AG04449 (cell line): ENCODE measurements at regions not wholly inside any gene's neighbourhood (a gene's known extent, or its start where the extent isn't known, plus 50 kb on each side); places are given as distances from the start of the nearest gene placed in this dataset.

Experiments
- CTCF ChIA-PET: fragments of 350-600 bp; formaldehyde crosslinking; extraction: SDS; loops from one replicate; lab custom pipeline; 2021; ENCODE audit warnings: antibody characterized with exemption; lab: Yijun Ruan, JAX
- POLR2A ChIA-PET: fragments of 400-600, 350-600 bp; formaldehyde crosslinking; extraction: SDS; loops from one replicate; lab custom pipeline; 2020; ENCODE audit warnings: antibody characterized with exemption, inconsistent platforms; lab: Yijun Ruan, JAX
- DNase-seq: peaks from one replicate; pipeline ENCODE4 v3.0.0-alpha.2; 2010; ENCODE audit warnings: low read depth, low spot score
- H3K4me3 ChIP-seq: 2 replicates; pipeline ENCODE4 v1.5.1; 2011; ENCODE audit warnings: low read depth, mild to moderate bottlenecking, control low read depth, low read length
- TF ChIP-seq, protein P1 (sequence below): IDR thresholded peaks from one replicate; pipeline ENCODE4 v1.5.1; 2011; ENCODE audit warnings: mild to moderate bottlenecking, moderate library complexity, low read length, control low read depth, inconsistent platforms; ENCODE audit not compliant: insufficient read depth; ENCODE audit errors: missing control alignments

DNA sequence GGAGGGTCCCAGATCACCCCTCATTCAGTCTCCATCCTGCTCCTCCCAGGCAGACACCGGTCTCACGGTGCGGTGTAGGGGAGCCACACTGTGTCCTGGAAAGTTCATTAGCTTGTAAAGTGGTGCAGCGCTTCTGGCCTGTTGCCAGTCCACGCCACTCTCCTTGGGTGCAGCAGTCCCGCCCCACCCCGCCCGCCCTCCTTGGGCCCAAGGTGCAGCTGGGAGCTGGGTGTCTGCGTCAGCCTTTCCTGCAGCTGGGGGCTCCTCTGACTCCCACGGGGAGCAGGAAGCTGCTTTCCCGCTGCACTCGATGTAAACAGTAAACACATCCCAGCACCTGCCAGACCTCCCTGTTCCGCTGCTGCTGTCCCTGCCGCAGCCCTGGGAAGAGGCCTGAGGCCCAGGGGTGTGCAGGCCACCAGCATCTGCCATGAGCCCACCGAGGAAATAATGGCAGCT, 53.8 kb upstream of the ASB18 start:
- ChIA-PET CTCF (interaction anchor here (1.1 kb wide), 1 partner anchor 35 kb away, joined by 4 read pairs; no protein-coding TSS in a partner anchor), POLR2A (no interaction called here)
- no peak overlapping the region for H3K4me3 ChIP-seq
- no peak for DNase-seq
- TF ChIP-seq, protein P1, sequence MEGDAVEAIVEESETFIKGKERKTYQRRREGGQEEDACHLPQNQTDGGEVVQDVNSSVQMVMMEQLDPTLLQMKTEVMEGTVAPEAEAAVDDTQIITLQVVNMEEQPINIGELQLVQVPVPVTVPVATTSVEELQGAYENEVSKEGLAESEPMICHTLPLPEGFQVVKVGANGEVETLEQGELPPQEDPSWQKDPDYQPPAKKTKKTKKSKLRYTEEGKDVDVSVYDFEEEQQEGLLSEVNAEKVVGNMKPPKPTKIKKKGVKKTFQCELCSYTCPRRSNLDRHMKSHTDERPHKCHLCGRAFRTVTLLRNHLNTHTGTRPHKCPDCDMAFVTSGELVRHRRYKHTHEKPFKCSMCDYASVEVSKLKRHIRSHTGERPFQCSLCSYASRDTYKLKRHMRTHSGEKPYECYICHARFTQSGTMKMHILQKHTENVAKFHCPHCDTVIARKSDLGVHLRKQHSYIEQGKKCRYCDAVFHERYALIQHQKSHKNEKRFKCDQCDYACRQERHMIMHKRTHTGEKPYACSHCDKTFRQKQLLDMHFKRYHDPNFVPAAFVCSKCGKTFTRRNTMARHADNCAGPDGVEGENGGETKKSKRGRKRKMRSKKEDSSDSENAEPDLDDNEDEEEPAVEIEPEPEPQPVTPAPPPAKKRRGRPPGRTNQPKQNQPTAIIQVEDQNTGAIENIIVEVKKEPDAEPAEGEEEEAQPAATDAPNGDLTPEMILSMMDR: no peak

DNA sequence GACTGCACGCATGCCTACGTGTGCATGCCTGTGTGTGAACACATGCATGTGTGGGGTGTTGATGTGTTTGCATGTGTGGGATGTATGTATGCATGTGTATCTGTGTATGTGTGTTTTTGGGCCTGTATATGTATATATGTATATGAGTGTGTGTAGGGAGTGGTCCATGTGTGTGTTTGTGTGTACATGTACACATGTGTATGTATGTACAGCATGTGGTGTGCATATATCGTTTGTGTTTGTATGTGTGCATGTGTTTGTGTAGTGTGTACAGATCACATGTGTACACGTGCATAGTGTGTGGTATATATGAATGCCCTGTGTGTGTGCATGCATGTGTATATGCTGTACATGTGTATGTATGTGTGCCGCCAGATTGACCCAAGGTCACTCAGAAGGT, 54.2 kb upstream of the ASB18 start:
- ChIA-PET CTCF (interaction anchor here (1.1 kb wide), 1 partner anchor 34 kb away, joined by 4 read pairs; no protein-coding TSS in a partner anchor), POLR2A (no interaction called here)
- TF ChIP-seq, protein P1: no peak
- H3K4me3 ChIP-seq: no peak overlapping the region
- no peak for DNase-seq

DNA sequence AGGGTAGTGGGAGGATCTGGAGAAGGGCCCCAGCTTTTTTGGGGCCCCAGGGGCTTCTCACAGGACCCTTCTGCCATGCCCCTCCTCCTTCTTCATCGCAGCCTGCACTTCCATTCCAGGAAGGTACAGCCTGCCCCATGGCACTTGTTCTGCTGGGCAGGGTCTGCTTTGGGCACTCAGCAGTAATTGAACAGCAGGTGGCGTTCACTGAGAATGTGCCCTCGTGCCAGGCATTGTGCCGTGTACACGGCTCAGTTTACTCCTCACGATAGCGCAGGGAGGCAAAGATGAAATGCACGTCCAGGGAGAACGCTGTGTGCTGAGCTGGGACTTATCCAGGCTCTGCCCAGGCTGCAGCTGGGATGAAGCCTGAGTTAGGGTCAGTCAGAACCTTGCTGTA, 54.8 kb upstream of the ASB18 start:
- ChIA-PET POLR2A (no interaction called here), CTCF (interaction anchor here (0.9 kb wide), 1 partner anchor 8 kb away, joined by 3 read pairs; no protein-coding TSS in a partner anchor)
- TF ChIP-seq, protein P1: no peak
- no peak for DNase-seq
- H3K4me3 ChIP-seq: no peak overlapping the region

DNA sequence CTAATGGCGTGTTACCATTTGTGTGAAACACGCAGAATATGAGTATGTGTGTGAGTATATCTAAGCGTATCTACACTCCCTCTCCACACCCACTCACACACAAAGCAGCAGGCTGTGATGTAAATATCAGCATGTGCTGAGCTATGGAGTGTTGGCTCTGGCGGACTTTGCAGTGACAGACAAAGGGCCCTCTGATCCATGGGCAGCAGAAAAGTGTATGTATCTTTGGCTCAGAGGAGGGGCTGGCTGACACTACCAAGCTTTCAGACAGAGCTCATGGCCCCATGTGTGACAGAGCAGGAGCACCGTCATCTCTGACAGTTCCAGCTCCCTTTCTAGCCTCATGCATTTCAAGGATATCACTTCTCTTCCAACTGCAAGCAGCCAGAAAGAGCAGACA, 57.2 kb upstream of the ASB18 start:
- DNase-seq: no peak
- no peak overlapping the region for H3K4me3 ChIP-seq
- ChIA-PET CTCF (no interaction called here), POLR2A (no interaction called here)
- TF ChIP-seq, protein P1: no peak

DNA sequence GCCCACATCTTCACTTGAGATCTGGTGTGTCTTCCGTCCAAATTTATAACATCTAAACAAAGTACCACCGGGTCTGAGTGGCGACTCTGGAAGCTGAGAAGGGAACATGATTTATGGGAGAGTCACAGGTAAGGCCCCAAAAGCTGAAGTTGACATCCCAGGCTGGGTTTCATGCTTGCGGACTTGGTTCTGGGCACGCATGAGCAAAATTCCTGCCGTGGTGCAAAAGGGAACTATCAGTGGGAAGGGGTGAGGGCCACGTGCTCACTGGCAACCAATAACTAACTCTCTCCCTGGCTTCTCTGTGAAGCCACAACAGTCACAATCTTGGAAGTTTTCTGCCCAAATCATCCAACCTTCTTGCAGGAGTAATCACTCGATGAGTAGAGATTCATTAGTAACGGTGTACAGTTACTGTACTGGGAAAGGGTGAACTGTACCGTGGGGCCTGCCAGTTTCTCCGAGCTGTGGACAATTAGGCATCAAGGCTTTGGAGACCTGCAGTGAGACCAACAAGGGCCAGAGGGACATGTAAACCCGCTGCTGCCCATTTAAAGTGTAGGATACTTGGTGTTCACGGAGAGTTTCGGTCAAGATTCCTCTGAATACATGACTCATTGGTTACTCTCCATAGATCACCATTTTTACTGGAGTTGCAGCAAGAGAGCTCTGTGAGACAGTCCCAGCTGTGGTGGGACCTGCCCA, 69.4 kb upstream of the ASB18 start:
- no peak overlapping the region for H3K4me3 ChIP-seq
- TF ChIP-seq, protein P1: no peak
- no peak for DNase-seq
- POLR2A ChIA-PET: no interaction called here
- CTCF ChIA-PET: no interaction called here

DNA sequence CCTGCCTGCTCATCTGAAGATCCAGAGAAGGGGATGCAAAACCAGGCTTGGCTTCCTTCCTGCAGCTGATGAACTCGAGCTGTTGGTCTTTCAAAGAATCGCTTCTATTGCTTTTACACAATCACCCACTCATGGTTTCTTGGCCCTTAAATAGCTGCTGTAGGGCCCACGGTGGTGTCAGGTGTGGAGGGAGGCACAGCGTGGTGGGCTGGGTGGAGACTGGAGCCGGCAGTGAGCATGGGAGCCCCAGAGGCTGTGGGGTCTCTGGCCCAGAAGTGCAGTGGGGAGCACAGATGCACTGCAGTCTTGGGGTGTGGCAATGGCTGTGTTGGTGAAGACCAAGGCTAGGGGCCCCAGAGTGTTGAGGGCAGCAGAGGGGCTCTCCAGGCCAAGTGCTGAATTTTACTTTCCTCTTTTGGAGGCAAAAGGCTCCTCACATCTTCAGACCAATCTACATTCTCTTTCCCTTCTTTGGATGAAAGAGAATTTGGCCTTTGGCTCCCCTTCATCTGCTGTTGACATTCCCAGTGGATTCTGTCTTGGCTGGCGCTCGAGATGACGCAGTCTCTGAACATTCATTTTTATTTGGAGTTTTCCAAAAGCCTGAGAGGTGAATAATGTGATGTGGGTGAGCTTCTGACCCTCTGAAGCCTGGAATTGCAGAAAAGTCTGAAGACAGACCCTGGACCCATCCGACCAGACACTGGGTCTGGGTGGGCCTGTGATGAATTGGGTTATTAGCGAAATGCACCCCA, 70.1 kb upstream of the ASB18 start:
- CTCF ChIA-PET: interaction anchor here (1.9 kb wide), 1 partner anchor 19 kb away, joined by 10 read pairs; no protein-coding TSS in a partner anchor
- POLR2A ChIA-PET: no interaction called here
- DNase-seq: no peak
- TF ChIP-seq, protein P1: no peak
- H3K4me3 ChIP-seq: no peak overlapping the region
